Neuronal stem cell (in vitro differentiated cells): ENCODE measurements at regions not wholly inside any gene's neighbourhood (a gene's known extent, or its start where the extent isn't known, plus 50 kb on each side); places are given as distances from the start of the nearest gene placed in this dataset.

ENCODE experiments used
- DNase-seq: peaks from one replicate; pipeline ENCODE4 v3.0.0-alpha.2; 2013; ENCODE audit warnings: low spot score
- H2AFZ ChIP-seq: one replicate; pipeline ENCODE4 v1.6.1; 2013; ENCODE audit warnings: mild to moderate bottlenecking, low read length, inconsistent platforms
- H2AK5ac ChIP-seq: 2 replicates; pipeline ENCODE4 v1.6.1; 2013; ENCODE audit warnings: low read depth, mild to moderate bottlenecking, inconsistent platforms, low read length, moderate library complexity, mixed read lengths
- H2BK120ac ChIP-seq: 2 replicates; pipeline ENCODE4 v1.6.1; 2013; ENCODE audit warnings: low read depth, mild to moderate bottlenecking, inconsistent platforms, low read length, moderate library complexity, mixed read lengths
- H2BK12ac ChIP-seq: one replicate; pipeline ENCODE4 v1.6.1; 2013; ENCODE audit warnings: low read length, inconsistent platforms
- H2BK15ac ChIP-seq: 2 replicates; pipeline ENCODE4 v1.6.1; 2013; ENCODE audit warnings: mild to moderate bottlenecking, low read length, inconsistent platforms, mixed read lengths
- H2BK5ac ChIP-seq: one replicate; pipeline ENCODE4 v1.6.1; 2013; ENCODE audit warnings: inconsistent platforms, mild to moderate bottlenecking, low read length, moderate library complexity
- H3K14ac ChIP-seq: one replicate; pipeline ENCODE4 v1.6.1; 2013; ENCODE audit warnings: low read length, inconsistent platforms
- H3K18ac ChIP-seq: 2 replicates; pipeline ENCODE4 v1.6.1; 2013; ENCODE audit warnings: low read length, inconsistent platforms
- H3K23ac ChIP-seq: 2 replicates; pipeline ENCODE4 v1.6.1; 2013; ENCODE audit warnings: low read depth, mild to moderate bottlenecking, mixed read lengths, low read length, inconsistent platforms; ENCODE audit not compliant: poor library complexity
- H3K27ac ChIP-seq: replicated peaks from 3 replicates; pipeline ENCODE4 v1.5.1; 2013; ENCODE audit warnings: low read length, inconsistent platforms
- H3K27me3 ChIP-seq, 3 experiments: 2 replicates each; pipeline ENCODE4 v1.6.1; 2013; ENCODE audit warnings: low read length in 3 of 3, mild to moderate bottlenecking in 2 of 3, inconsistent platforms in 1 of 3, low read depth in 1 of 3, mixed read lengths in 1 of 3, moderate library complexity in 1 of 3; ENCODE audit not compliant: control insufficient read depth in 3 of 3, insufficient read depth in 3 of 3
- H3K36me3 ChIP-seq, 2 donors: replicated peaks in 1 of 2; 2 replicates each; pipeline ENCODE4 v1.6.1; 2013; ENCODE audit warnings: low read length in 2 of 2; ENCODE audit not compliant: control insufficient read depth in 2 of 2, insufficient read depth in 2 of 2
- H3K4ac ChIP-seq: 2 replicates; pipeline ENCODE4 v1.6.1; 2013; ENCODE audit warnings: inconsistent platforms, mild to moderate bottlenecking, low read length, moderate library complexity
- H3K4me1 ChIP-seq, 2 donors: 1 replicate in 1 of 2; 2 replicates in 1 of 2; pipeline ENCODE4 v1.6.1; 2013; ENCODE audit warnings: low read length in 2 of 2, low read depth in 1 of 2; ENCODE audit not compliant: control insufficient read depth in 2 of 2, insufficient read depth in 1 of 2
- H3K4me2 ChIP-seq: one replicate; pipeline ENCODE4 v1.6.1; 2013; ENCODE audit warnings: mild to moderate bottlenecking, low read length, inconsistent platforms; ENCODE audit not compliant: insufficient read depth, poor library complexity, severe bottlenecking
- H3K4me3 ChIP-seq, 2 donors: 2 replicates each; pipeline ENCODE4 v1.5.1; 2013; ENCODE audit warnings: low read length in 2 of 2, mild to moderate bottlenecking in 2 of 2, inconsistent platforms in 1 of 2, moderate library complexity in 1 of 2
- H3K79me1 ChIP-seq: one replicate; pipeline ENCODE4 v1.6.1; 2013; ENCODE audit warnings: low read depth, mild to moderate bottlenecking, inconsistent platforms, low read length, moderate library complexity
- H3K9ac ChIP-seq: one replicate; pipeline ENCODE4 v1.6.1; 2013; ENCODE audit warnings: mild to moderate bottlenecking, low read depth, low read length, inconsistent platforms; ENCODE audit not compliant: poor library complexity
- H3K9me3 ChIP-seq, 2 donors: replicated peaks in 1 of 2; 2 replicates each; pipeline versions ENCODE3 to v1.6.1; 2013; ENCODE audit warnings: low read length in 2 of 2, mild to moderate bottlenecking in 2 of 2, inconsistent platforms in 1 of 2, low read depth in 1 of 2, mixed read lengths in 1 of 2, moderate library complexity in 1 of 2; ENCODE audit not compliant: control insufficient read depth in 2 of 2, insufficient read depth in 1 of 2
- H4K8ac ChIP-seq: one replicate; pipeline ENCODE4 v1.6.1; 2013; ENCODE audit warnings: low read depth, mild to moderate bottlenecking, inconsistent platforms, low read length, moderate library complexity
- H4K91ac ChIP-seq: one replicate; pipeline ENCODE4 v1.6.1; 2013; ENCODE audit warnings: low read length, low read depth, mild to moderate bottlenecking, inconsistent platforms; ENCODE audit not compliant: poor library complexity
- WGBS, 2 donors: extraction: QIAGEN DNeasy Blood & Tissue Kit; methylation state at CpG; one replicate each; pipeline ENCODE4 v1.1.7; 2013; ENCODE audit warnings: missing lambda C conversion rate in 2 of 2, mixed read lengths in 1 of 2; ENCODE audit not compliant: insufficient read length in 2 of 2, insufficient replicate concordance in 1 of 2; ENCODE audit errors: extremely low coverage in 2 of 2; 5-methylcytosine and 5-hydroxymethylcytosine counted together

- Histone ChIP-seq H3K23ac (no peak overlapping the region), H3K27ac (no peak overlapping the region), H3K4me1 (no peaks in the 10 kb centered on the region), H3K4me2 (no peak overlapping the region), H3K9ac (no peak overlapping the region), H3K36me3 (peaks cover 0 to 18% of the 10 kb centered on the region in 2 donors), H3K18ac (no peak overlapping the region), H4K8ac (no peak overlapping the region), H3K4ac (no peak overlapping the region), H2BK120ac (no peak overlapping the region), H3K9me3 (peaks cover 0 to 21% of the 10 kb centered on the region in 2 donors), H2BK5ac (no peak overlapping the region), H3K14ac (no peak overlapping the region), H3K4me3 (no peak overlapping the region), H3K79me1 (no peaks in the 10 kb centered on the region), H4K91ac (no peak overlapping the region), H3K27me3 (no peaks in the 10 kb centered on the region), H2AFZ (no peak overlapping the region), H2BK15ac (no peak overlapping the region), H2AK5ac (no peak overlapping the region), H2BK12ac (no peak overlapping the region)
- no CpG with 5 or more reads among the region's 4 CpGs for WGBS, 2 donors
- no peak for DNase-seq
These were observed 330.3 kb upstream of the GOLIM4 start for GRCh38 chr3:168425936-168426595.

GRCh38 chr3:168424059-168424734 lies 328.5 kb upstream of the GOLIM4 start:
- Histone ChIP-seq H3K14ac (no peak overlapping the region), H3K4me1 (no peaks in the 10 kb centered on the region), H3K23ac (no peak overlapping the region), H2BK15ac (no peak overlapping the region), H2BK120ac (no peak overlapping the region), H3K4me2 (no peak overlapping the region), H3K9ac (no peak overlapping the region), H3K4ac (no peak overlapping the region), H4K8ac (no peak overlapping the region), H3K79me1 (no peaks in the 10 kb centered on the region), H3K4me3 (no peak overlapping the region), H3K27me3 (no peaks in the 10 kb centered on the region), H3K27ac (no peak overlapping the region), H4K91ac (no peak overlapping the region), H3K18ac (no peak overlapping the region), H3K36me3 (peaks cover 0 to 18% of the 10 kb centered on the region in 2 donors), H2BK5ac (no peak overlapping the region), H2BK12ac (no peak overlapping the region), H3K9me3 (peaks cover 0 to 24% of the 10 kb centered on the region in 2 donors), H2AFZ (no peak overlapping the region), H2AK5ac (no peak overlapping the region)
- no peak for DNase-seq
- WGBS, 2 donors, result no CpG with 5 or more reads among the region's 4 CpGs

GRCh38 chr3:168422843-168423242 lies 327.1 kb upstream of the GOLIM4 start:
- Histone ChIP-seq H3K9me3 (peaks cover 0 to 24% of the 10 kb centered on the region in 2 donors), H4K91ac (no peak overlapping the region), H3K4me3 (no peak overlapping the region), H3K9ac (no peak overlapping the region), H2BK15ac (no peak overlapping the region), H3K4me1 (peaks cover 6 to 9% of the 10 kb centered on the region in 2 donors), H3K27ac (no peak overlapping the region), H3K79me1 (no peaks in the 10 kb centered on the region), H3K27me3 (no peaks in the 10 kb centered on the region), H3K36me3 (peaks cover 0 to 18% of the 10 kb centered on the region in 2 donors), H2BK12ac (no peak overlapping the region), H3K4ac (no peak overlapping the region), H3K18ac (no peak overlapping the region), H3K14ac (no peak overlapping the region), H2AFZ (no peak overlapping the region), H3K23ac (no peak overlapping the region), H2BK5ac (no peak overlapping the region), H3K4me2 (no peak overlapping the region), H2BK120ac (no peak overlapping the region), H4K8ac (no peak overlapping the region), H2AK5ac (no peak overlapping the region)
- no CpG with 5 or more reads among the region's 1 CpG for WGBS, 2 donors
- no peak for DNase-seq

GRCh38 chr3:168419091-168419490 lies 323.4 kb upstream of the GOLIM4 start:
- no peaks in the 10 kb centered on the region for H3K36me3 ChIP-seq
- H3K23ac ChIP-seq, result no peak overlapping the region
- H4K91ac ChIP-seq, result no peak overlapping the region
- H2AFZ ChIP-seq, result no peak overlapping the region
- H2AK5ac ChIP-seq, result no peak overlapping the region
- H3K4me3 ChIP-seq, result no peak overlapping the region
- H3K4me1 ChIP-seq, result peaks cover 6 to 9% of the 10 kb centered on the region in 2 donors
- no peak overlapping the region for H3K9ac ChIP-seq
- H2BK120ac ChIP-seq, result no peak overlapping the region
- H3K4me2 ChIP-seq, result no peak overlapping the region
- no peak overlapping the region for H3K14ac ChIP-seq
- H2BK12ac ChIP-seq, result no peak overlapping the region
- no peaks in the 10 kb centered on the region for H3K79me1 ChIP-seq
- no peak overlapping the region for H2BK15ac ChIP-seq
- no CpG with 5 or more reads among the region's 2 CpGs for WGBS, 2 donors
- peaks cover 0 to 4% of the 10 kb centered on the region in 2 donors for H3K9me3 ChIP-seq
- H3K27ac ChIP-seq, result no peak overlapping the region
- no peak for DNase-seq
- H2BK5ac ChIP-seq, result no peak overlapping the region
- no peak overlapping the region for H3K18ac ChIP-seq
- no peak overlapping the region for H3K4ac ChIP-seq
- no peak overlapping the region for H4K8ac ChIP-seq
- no peaks in the 10 kb centered on the region for H3K27me3 ChIP-seq
